ENCODE measurements at regions not wholly inside any gene's neighbourhood (a gene's known extent, or its start where the extent isn't known, plus 50 kb on each side); places are given as distances from the start of the nearest gene placed in this dataset.
"Not testable (repeated sequence)": the region's sequence is repeated elsewhere in the genome, so short reads cannot be mapped to it uniquely, and the experiment has no call there.

- no peak for DNase-seq (ENCODE audit: low read depth in 4 of 4, low spot score in 3 of 4)
Measured at GRCh38 chrX:114272096-114272686, 311.7 kb upstream of the HTR2C start.

GRCh38 chrX:114270371-114270770 is 313.5 kb upstream of the HTR2C start:
- not testable (repeated sequence) for DNase-seq (ENCODE audit: low read depth in 4 of 4, low spot score in 3 of 4)

- no peak for DNase-seq (ENCODE audit: low read depth in 4 of 4, low spot score in 3 of 4)
Measured at GRCh38 chrX:114268643-114269042, 315.2 kb upstream of the HTR2C start.

- no peak for DNase-seq (ENCODE audit: low read depth in 4 of 4, low spot score in 3 of 4)
Measured at GRCh38 chrX:114267142-114267541, 316.7 kb upstream of the HTR2C start.

- DNase-seq (ENCODE audit: low read depth in 4 of 4, low spot score in 3 of 4) = no peak
Measured at GRCh38 chrX:114252186-114252585, 331.7 kb upstream of the HTR2C start.

GRCh38 chrX:114251575-114251974 is 332.3 kb upstream of the HTR2C start:
- no peak for DNase-seq (ENCODE audit: low read depth in 4 of 4, low spot score in 3 of 4)

- no peak for DNase-seq (ENCODE audit: low read depth in 4 of 4, low spot score in 3 of 4)
Measured at GRCh38 chrX:114221445-114221844, 362.4 kb upstream of the HTR2C start.

- DNase-seq (ENCODE audit: low read depth in 4 of 4, low spot score in 3 of 4) = no peak
Measured at GRCh38 chrX:114210879-114211278, 373.0 kb upstream of the HTR2C start.

GRCh38 chrX:114201622-114202021 is 382.3 kb upstream of the HTR2C start:
- no peak for DNase-seq (ENCODE audit: low read depth in 4 of 4, low spot score in 3 of 4)

- DNase-seq (ENCODE audit: low read depth in 4 of 4, low spot score in 3 of 4) = no peak
Measured at GRCh38 chrX:114181195-114181594, 402.7 kb upstream of the HTR2C start.

GRCh38 chrX:114178126-114178525 is 405.8 kb upstream of the HTR2C start:
- no peak for DNase-seq (ENCODE audit: low read depth in 4 of 4, low spot score in 3 of 4)

- DNase-seq (ENCODE audit: low read depth in 4 of 4, low spot score in 3 of 4) = not testable (repeated sequence)
Measured at GRCh38 chrX:114167276-114167675, 416.6 kb upstream of the HTR2C start.

- no peak for DNase-seq (ENCODE audit: low read depth in 4 of 4, low spot score in 3 of 4)
Measured at GRCh38 chrX:114166601-114167000, 417.3 kb upstream of the HTR2C start.

- DNase-seq (ENCODE audit: low read depth in 4 of 4, low spot score in 3 of 4) = no peak
Measured at GRCh38 chrX:114165537-114165936, 418.3 kb upstream of the HTR2C start.

- DNase-seq (ENCODE audit: low read depth in 4 of 4, low spot score in 3 of 4) = no peak
Measured at GRCh38 chrX:114162068-114162735, 421.7 kb upstream of the HTR2C start.

GRCh38 chrX:114152801-114153200 is 431.1 kb upstream of the HTR2C start:
- DNase-seq (ENCODE audit: low read depth in 4 of 4, low spot score in 3 of 4) = no peak

GRCh38 chrX:114152130-114152529 is 431.8 kb upstream of the HTR2C start:
- no peak for DNase-seq (ENCODE audit: low read depth in 4 of 4, low spot score in 3 of 4)

- no peak for DNase-seq (ENCODE audit: low read depth in 4 of 4, low spot score in 3 of 4)
Measured at GRCh38 chrX:114134465-114134864, 449.4 kb upstream of the HTR2C start.

GRCh38 chrX:114127411-114128025 is 456.4 kb upstream of the HTR2C start:
- no peak for DNase-seq (ENCODE audit: low read depth in 4 of 4, low spot score in 3 of 4)

GRCh38 chrX:114127005-114127404 is 456.9 kb upstream of the HTR2C start:
- no peak for DNase-seq (ENCODE audit: low read depth in 4 of 4, low spot score in 3 of 4)

- no peak for DNase-seq (ENCODE audit: low read depth in 4 of 4, low spot score in 3 of 4)
Measured at GRCh38 chrX:114101081-114101480, 482.8 kb upstream of the HTR2C start.

- no peak for DNase-seq (ENCODE audit: low read depth in 4 of 4, low spot score in 3 of 4)
Measured at GRCh38 chrX:114097866-114098265, 486.0 kb upstream of the HTR2C start.

All from right renal pelvis (tissue), 4 donors.